ENCODE measurements at regions not wholly inside any gene's neighbourhood (a gene's known extent, or its start where the extent isn't known, plus 50 kb on each side); places are given as distances from the start of the nearest gene placed in this dataset.

DNA sequence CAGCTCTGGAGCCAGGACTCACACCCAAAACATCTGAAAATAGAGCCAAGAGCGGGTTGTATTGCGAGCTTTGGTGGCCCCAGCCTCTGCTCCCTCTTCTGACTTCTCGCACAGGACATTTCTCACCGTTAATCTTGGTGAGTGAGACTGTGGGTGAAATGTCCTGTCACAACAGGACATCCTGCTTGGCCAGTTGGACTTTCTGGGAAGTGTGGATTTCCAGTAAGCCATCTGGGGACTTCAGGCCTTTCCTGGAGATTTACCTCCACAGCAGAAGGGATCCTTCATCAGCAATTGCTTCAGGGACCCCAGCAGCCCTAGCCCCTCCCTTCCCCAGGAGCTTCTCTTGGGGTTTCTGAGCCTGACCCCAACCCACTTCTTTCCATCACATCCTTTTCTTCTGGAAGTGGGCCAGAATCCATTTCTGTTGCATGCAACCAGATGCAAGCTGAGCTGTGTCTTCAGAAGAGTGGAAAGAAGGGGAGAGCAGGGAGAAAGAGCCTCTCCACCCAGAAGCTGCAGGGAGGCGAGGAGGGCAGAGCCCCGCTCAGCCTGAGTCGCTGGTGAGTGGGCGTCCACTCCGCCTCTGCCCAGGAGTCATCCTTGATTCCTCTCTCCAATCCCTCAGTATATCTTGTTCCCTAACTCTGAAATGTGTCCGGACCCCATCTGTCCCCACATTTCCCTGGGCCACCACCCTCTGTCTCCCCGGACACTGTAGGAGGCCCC, 50.3 kb upstream of the GADD45G start:
- intact Hi-C loops (cut with DNase I; ENCODE audit: low total_unique reads), result loop anchor here (10.0 kb wide), 1 partner anchor 230 kb away; no protein-coding TSS in a partner anchor
- TF ChIP-seq POLR2A (IDR thresholded peaks at IDR 0.05) (no peak), EP300 (IDR thresholded peaks at IDR 0.05) (no peak), POLR2AphosphoS5 (IDR thresholded peaks at IDR 0.05) (no peak)
- TF ChIP-seq, protein P1, sequence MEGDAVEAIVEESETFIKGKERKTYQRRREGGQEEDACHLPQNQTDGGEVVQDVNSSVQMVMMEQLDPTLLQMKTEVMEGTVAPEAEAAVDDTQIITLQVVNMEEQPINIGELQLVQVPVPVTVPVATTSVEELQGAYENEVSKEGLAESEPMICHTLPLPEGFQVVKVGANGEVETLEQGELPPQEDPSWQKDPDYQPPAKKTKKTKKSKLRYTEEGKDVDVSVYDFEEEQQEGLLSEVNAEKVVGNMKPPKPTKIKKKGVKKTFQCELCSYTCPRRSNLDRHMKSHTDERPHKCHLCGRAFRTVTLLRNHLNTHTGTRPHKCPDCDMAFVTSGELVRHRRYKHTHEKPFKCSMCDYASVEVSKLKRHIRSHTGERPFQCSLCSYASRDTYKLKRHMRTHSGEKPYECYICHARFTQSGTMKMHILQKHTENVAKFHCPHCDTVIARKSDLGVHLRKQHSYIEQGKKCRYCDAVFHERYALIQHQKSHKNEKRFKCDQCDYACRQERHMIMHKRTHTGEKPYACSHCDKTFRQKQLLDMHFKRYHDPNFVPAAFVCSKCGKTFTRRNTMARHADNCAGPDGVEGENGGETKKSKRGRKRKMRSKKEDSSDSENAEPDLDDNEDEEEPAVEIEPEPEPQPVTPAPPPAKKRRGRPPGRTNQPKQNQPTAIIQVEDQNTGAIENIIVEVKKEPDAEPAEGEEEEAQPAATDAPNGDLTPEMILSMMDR (IDR thresholded peaks at IDR 0.05), result no peak
- no peak for DNase-seq
- Histone ChIP-seq H3K4me1 (peaks cover 0 to 23% (median 11%) of the 10 kb centered on the region in 4 donors), H3K9me3 (no peaks in the 10 kb centered on the region), H3K27me3 (no peaks in the 10 kb centered on the region), H3K27ac (no peak overlapping the region), H3K4me3 (no peak overlapping the region), H3K36me3 (no peaks in the 10 kb centered on the region)
- 85 to 94% (median 91%) methylated on average over 11 of the region's 11 CpGs for WGBS, 5 donors

DNA sequence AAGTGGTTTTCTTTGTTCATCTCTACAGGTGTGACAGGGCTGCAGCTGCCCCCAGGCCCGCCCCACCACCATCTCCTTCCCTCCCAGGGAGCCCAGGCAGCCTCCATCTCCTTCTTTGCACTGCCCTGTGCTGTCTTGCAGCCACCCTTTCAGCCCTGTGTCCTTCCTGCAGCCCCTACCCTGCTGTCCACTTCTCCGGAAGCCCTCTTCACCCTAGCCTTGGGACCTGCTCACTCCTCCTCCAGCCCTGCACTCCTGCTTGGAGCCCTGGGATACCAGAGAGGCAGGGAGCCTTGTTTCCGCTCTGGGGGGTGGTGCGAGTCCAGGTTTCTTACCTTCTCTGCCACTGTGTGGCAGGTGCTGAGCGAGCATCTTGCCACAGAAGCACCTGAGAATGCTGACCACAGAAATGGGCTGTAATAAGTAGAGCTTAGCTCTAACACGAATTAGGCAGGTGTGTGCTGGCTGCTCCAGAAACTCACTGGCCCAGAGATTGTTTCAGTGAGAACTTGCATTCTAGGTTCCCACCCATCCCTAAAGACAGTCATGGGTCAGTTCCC, 51.3 kb upstream of the GADD45G start:
- H3K9me3 ChIP-seq, result no peaks in the 10 kb centered on the region
- no peak overlapping the region for H3K4me3 ChIP-seq
- TF ChIP-seq EP300 (IDR thresholded peaks at IDR 0.05), result no peak
- no peak for TF ChIP-seq POLR2AphosphoS5 (IDR thresholded peaks at IDR 0.05)
- TF ChIP-seq POLR2A (IDR thresholded peaks at IDR 0.05), result no peak
- TF ChIP-seq, protein P1 (IDR thresholded peaks at IDR 0.05), result no peak
- intact Hi-C loops (cut with DNase I; ENCODE audit: low total_unique reads), result loop anchor here (10.0 kb wide), 1 partner anchor 229 kb away; no protein-coding TSS in a partner anchor
- WGBS, 5 donors, result 91 to 94% (median 92%) methylated on average over 6 of the region's 6 CpGs
- no peaks in the 10 kb centered on the region for H3K36me3 ChIP-seq
- no peak for DNase-seq
- H3K27me3 ChIP-seq, result no peaks in the 10 kb centered on the region
- peaks cover 0 to 29% (median 11%) of the 10 kb centered on the region in 4 donors for H3K4me1 ChIP-seq
- H3K27ac ChIP-seq, result no peak overlapping the region

DNA sequence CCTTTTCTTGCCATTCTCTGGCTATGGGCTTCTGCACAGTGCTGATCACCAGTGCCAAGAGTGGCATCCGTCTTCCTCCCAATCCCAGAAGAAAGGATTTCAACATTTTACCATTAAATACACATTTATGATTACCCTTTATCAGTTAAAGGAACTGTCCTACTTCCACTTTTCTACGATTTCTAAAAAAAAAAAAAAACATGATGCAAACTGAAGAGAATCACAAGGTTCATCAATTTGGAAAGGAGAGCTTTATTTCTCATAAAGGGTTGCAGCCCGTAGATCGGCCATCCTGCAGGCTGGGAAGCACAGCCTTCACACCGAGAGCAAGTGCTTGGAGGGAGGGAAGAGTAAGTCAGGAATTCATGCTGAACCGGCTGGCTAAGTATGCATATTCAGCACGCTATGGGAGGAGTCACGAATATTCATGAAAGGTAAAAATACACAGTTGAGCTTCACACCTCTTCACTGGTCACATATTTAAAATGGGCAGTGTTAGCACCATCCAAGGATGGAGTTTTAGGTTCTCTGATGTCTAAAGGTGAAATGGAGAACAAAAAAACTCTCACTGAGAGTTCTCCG, 52.5 kb upstream of the SEMA4D start:
- Histone ChIP-seq H3K4me3 (no peak overlapping the region), H3K36me3 (no peaks in the 10 kb centered on the region)
- 64 to 73% (median 69%) methylated on average over 9 of the region's 9 CpGs for WGBS, 5 donors

More for the DNA sequence above, 52.5 kb upstream of the SEMA4D start:
- Histone ChIP-seq H3K4me1 (peaks cover 0 to 15% (median under 1%) of the 10 kb centered on the region in 4 donors), H3K27ac (no peak overlapping the region), H3K9me3 (peaks cover 0 to 13% (median 7%) of the 10 kb centered on the region in 4 donors), H3K27me3 (no peaks in the 10 kb centered on the region)
- no peak for DNase-seq
- TF ChIP-seq EP300 (IDR thresholded peaks at IDR 0.05), result no peak
- no peak for TF ChIP-seq POLR2A (IDR thresholded peaks at IDR 0.05)
- TF ChIP-seq, protein P1 (IDR thresholded peaks at IDR 0.05), result no peak
- no peak for TF ChIP-seq POLR2AphosphoS5 (IDR thresholded peaks at IDR 0.05)
- intact Hi-C loops (cut with DNase I; ENCODE audit: low total_unique reads), result loop anchor here (10.0 kb wide), 1 partner anchor 226 kb away; no protein-coding TSS in a partner anchor
